ENCODE measurements at regions not wholly inside any gene's neighbourhood (a gene's known extent, or its start where the extent isn't known, plus 50 kb on each side); places are given as distances from the start of the nearest gene placed in this dataset.

- TF ChIP-seq TAF1 (IDR thresholded peaks at IDR 0.05; ENCODE audit: borderline replicate concordance, insufficient read depth, low read length) (no peak), SIN3A (IDR thresholded peaks at IDR 0.05; ENCODE audit: borderline replicate concordance, insufficient read depth, low read length) (no peak), FOXP2 (optimal IDR thresholded peaks at IDR 0.05; ENCODE audit: borderline replicate concordance, extremely low read depth, extremely low read length, insufficient read depth) (no peak), POLR2AphosphoS5 (IDR thresholded peaks at IDR 0.05; ENCODE audit: low read depth, low read length) (no peak), REST (IDR thresholded peaks at IDR 0.05; ENCODE audit: insufficient read depth in 1 of 2, low read depth in 2 of 2, low read length in 2 of 2) (no peak)
Measured at GRCh38 chr3:177914224-177914623, 622.0 kb upstream of the KCNMB2 start.

- no peak for TF ChIP-seq SIN3A (IDR thresholded peaks at IDR 0.05; ENCODE audit: borderline replicate concordance, insufficient read depth, low read length)
- no peak for TF ChIP-seq POLR2AphosphoS5 (IDR thresholded peaks at IDR 0.05; ENCODE audit: low read depth, low read length)
- no peak for TF ChIP-seq TAF1 (IDR thresholded peaks at IDR 0.05; ENCODE audit: borderline replicate concordance, insufficient read depth, low read length)
- no peak for TF ChIP-seq FOXP2 (optimal IDR thresholded peaks at IDR 0.05; ENCODE audit: borderline replicate concordance, extremely low read depth, extremely low read length, insufficient read depth)
- no peak for TF ChIP-seq REST (IDR thresholded peaks at IDR 0.05; ENCODE audit: insufficient read depth in 1 of 2, low read depth in 2 of 2, low read length in 2 of 2)
Measured at GRCh38 chr3:177916461-177916860, 619.8 kb upstream of the KCNMB2 start.

GRCh38 chr3:177917234-177917861 lies 618.9 kb upstream of the KCNMB2 start:
- TF ChIP-seq TAF1 (IDR thresholded peaks at IDR 0.05; ENCODE audit: borderline replicate concordance, insufficient read depth, low read length) (no peak), POLR2AphosphoS5 (IDR thresholded peaks at IDR 0.05; ENCODE audit: low read depth, low read length) (no peak), REST (IDR thresholded peaks at IDR 0.05; ENCODE audit: insufficient read depth in 1 of 2, low read depth in 2 of 2, low read length in 2 of 2) (no peak), FOXP2 (optimal IDR thresholded peaks at IDR 0.05; ENCODE audit: borderline replicate concordance, extremely low read depth, extremely low read length, insufficient read depth) (no peak), SIN3A (IDR thresholded peaks at IDR 0.05; ENCODE audit: borderline replicate concordance, insufficient read depth, low read length) (no peak)

- TF ChIP-seq SIN3A (IDR thresholded peaks at IDR 0.05; ENCODE audit: borderline replicate concordance, insufficient read depth, low read length) (no peak), REST (IDR thresholded peaks at IDR 0.05; ENCODE audit: insufficient read depth in 1 of 2, low read depth in 2 of 2, low read length in 2 of 2) (no peak)
Measured at GRCh38 chr3:177921153-177921552, 615.1 kb upstream of the KCNMB2 start.

GRCh38 chr3:177924261-177924660 lies 612.0 kb upstream of the KCNMB2 start:
- TF ChIP-seq TAF1 (IDR thresholded peaks at IDR 0.05; ENCODE audit: borderline replicate concordance, insufficient read depth, low read length) = no peak
- no peak for TF ChIP-seq SIN3A (IDR thresholded peaks at IDR 0.05; ENCODE audit: borderline replicate concordance, insufficient read depth, low read length)
- TF ChIP-seq POLR2AphosphoS5 (IDR thresholded peaks at IDR 0.05; ENCODE audit: low read depth, low read length) = no peak
- TF ChIP-seq FOXP2 (optimal IDR thresholded peaks at IDR 0.05; ENCODE audit: borderline replicate concordance, extremely low read depth, extremely low read length, insufficient read depth) = no peak
- TF ChIP-seq REST (IDR thresholded peaks at IDR 0.05; ENCODE audit: insufficient read depth in 1 of 2, low read depth in 2 of 2, low read length in 2 of 2) = no peak
